IMR-90 (cell line): ENCODE measurements at regions not wholly inside any gene's neighbourhood (a gene's known extent, or its start where the extent isn't known, plus 50 kb on each side); places are given as distances from the start of the nearest gene placed in this dataset.

Source experiments
- POLR2A ChIP-seq: IDR thresholded peaks from 2 replicates; pipeline ENCODE4 v1.6.1; 2012; ENCODE audit warnings: mild to moderate bottlenecking, low read depth, low read length
- RCOR1 ChIP-seq: IDR thresholded peaks from 2 replicates; pipeline ENCODE4 v1.6.1; 2012; ENCODE audit warnings: mild to moderate bottlenecking, low read length, improper control_type of control experiment; ENCODE audit not compliant: insufficient replicate concordance
- TF ChIP-seq, protein P1 (sequence below): conservative IDR thresholded peaks from 2 replicates; pipeline ENCODE4 v1.5.1; 2012; ENCODE audit warnings: mild to moderate bottlenecking, low read depth, low read length, improper control_type of control experiment

DNA sequence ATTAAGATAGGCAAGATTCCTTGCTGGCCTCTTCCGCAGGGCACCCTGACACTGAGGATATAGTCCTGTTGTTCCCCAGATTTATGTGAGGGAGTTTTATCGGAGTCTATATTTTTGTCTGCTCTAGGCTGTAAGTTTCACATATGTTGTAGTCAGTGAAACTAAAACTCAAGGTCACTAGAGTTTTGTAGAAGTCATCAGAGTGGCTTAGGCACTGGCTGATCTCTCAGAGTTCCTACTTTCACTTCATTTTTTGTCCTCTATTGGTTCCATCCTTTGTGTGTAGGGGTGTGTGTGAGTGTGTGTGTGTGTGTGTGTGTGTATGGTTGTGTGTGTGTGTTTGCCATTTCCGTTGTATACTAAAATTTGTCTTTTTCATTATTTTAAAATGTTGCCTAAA is 577.5 kb downstream of the IQCM start:
- TF ChIP-seq, protein P1, sequence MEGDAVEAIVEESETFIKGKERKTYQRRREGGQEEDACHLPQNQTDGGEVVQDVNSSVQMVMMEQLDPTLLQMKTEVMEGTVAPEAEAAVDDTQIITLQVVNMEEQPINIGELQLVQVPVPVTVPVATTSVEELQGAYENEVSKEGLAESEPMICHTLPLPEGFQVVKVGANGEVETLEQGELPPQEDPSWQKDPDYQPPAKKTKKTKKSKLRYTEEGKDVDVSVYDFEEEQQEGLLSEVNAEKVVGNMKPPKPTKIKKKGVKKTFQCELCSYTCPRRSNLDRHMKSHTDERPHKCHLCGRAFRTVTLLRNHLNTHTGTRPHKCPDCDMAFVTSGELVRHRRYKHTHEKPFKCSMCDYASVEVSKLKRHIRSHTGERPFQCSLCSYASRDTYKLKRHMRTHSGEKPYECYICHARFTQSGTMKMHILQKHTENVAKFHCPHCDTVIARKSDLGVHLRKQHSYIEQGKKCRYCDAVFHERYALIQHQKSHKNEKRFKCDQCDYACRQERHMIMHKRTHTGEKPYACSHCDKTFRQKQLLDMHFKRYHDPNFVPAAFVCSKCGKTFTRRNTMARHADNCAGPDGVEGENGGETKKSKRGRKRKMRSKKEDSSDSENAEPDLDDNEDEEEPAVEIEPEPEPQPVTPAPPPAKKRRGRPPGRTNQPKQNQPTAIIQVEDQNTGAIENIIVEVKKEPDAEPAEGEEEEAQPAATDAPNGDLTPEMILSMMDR, result no peak
- TF ChIP-seq RCOR1 (no peak), POLR2A (no peak)
